AG04449 (cell line): ENCODE measurements at regions not wholly inside any gene's neighbourhood (a gene's known extent, or its start where the extent isn't known, plus 50 kb on each side); places are given as distances from the start of the nearest gene placed in this dataset.

ENCODE experiments used
- CTCF ChIA-PET: fragments of 350-600 bp; formaldehyde crosslinking; extraction: SDS; loops from one replicate; lab custom pipeline; 2021; ENCODE audit warnings: antibody characterized with exemption; lab: Yijun Ruan, JAX
- POLR2A ChIA-PET: fragments of 400-600, 350-600 bp; formaldehyde crosslinking; extraction: SDS; loops from one replicate; lab custom pipeline; 2020; ENCODE audit warnings: antibody characterized with exemption, inconsistent platforms; lab: Yijun Ruan, JAX
- DNase-seq: peaks from one replicate; pipeline ENCODE4 v3.0.0-alpha.2; 2010; ENCODE audit warnings: low read depth, low spot score
- H3K4me3 ChIP-seq: 2 replicates; pipeline ENCODE4 v1.5.1; 2011; ENCODE audit warnings: low read depth, mild to moderate bottlenecking, control low read depth, low read length
- CTCF ChIP-seq: IDR thresholded peaks from one replicate; pipeline ENCODE4 v1.5.1; 2011; ENCODE audit warnings: mild to moderate bottlenecking, moderate library complexity, low read length, control low read depth, inconsistent platforms; ENCODE audit not compliant: insufficient read depth; ENCODE audit errors: missing control alignments

GRCh38 chrX:7389576-7389975 lies 241.6 kb upstream of the PUDP start:
- no peak for TF ChIP-seq CTCF
- no peak for DNase-seq
- ChIA-PET POLR2A (no interaction called here), CTCF (no interaction called here)
- no peak overlapping the region for H3K4me3 ChIP-seq

GRCh38 chrX:7385131-7385530 lies 237.2 kb upstream of the PUDP start:
- TF ChIP-seq CTCF = no peak
- no peak overlapping the region for H3K4me3 ChIP-seq
- no peak for DNase-seq
- POLR2A ChIA-PET = no interaction called here
- CTCF ChIA-PET = no interaction called here

DNA sequence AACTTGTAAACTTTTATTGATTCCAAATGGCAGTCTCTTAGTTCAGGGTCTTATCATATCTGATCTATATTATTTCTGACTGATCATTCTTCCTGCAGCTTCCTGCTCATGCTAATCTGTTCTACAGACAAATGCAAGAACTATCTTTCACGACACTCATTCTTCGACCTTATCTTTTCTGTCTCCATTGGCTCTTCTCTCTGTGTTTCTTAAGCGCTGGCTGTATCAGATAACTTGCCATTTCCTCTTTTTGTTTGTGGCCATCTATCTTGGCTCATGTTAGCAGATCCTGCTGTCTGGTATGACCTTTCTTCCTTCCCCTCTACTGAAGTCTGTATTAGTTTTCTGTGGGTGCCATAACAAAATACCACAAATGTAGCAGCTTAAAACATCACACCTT lies 230.5 kb upstream of the PUDP start:
- no peak for DNase-seq
- no peak overlapping the region for H3K4me3 ChIP-seq
- CTCF ChIA-PET = no interaction called here
- TF ChIP-seq CTCF = no peak
- POLR2A ChIA-PET = no interaction called here

DNA sequence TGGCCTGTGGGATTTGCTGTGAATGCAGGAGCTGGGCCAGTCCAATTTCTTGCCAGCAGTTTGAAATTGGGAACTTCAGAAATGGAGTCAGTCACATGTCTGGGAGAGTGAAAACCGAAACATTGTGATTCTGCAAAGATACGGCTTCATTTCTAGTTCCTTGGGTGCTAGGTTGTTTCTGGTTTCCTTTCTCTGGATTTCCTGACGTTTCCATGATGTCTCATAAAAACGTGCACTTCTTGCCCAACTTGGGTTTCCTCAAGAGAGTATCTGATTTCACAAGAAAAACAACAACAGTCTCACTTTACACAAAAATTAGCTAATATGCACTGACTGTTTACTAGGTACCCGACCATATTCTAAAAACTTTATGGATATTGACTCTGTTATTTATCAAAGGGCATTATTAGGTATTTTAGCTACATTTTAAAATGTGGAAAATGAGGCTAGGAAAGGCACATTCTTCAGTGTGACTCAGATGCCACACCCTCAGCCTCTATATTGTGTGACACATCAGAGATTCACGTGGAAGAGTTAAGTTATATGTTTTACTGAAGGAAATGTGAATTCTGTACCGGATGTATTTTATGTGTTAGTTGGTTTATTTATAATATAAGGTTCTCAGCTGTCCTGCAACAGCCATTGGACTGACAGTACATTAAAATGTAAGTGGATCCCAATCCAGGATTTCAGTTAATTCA lies 225.0 kb upstream of the PUDP start:
- TF ChIP-seq CTCF = no peak
- ChIA-PET POLR2A (no interaction called here), CTCF (no interaction called here)
- no peak for DNase-seq
- no peak overlapping the region for H3K4me3 ChIP-seq

- DNase-seq = no peak
- POLR2A ChIA-PET = no interaction called here
- CTCF ChIA-PET = no interaction called here
- TF ChIP-seq CTCF = no peak
- H3K4me3 ChIP-seq = no peak overlapping the region
These were observed 214.2 kb upstream of the PUDP start for GRCh38 chrX:7362111-7362510.

DNA sequence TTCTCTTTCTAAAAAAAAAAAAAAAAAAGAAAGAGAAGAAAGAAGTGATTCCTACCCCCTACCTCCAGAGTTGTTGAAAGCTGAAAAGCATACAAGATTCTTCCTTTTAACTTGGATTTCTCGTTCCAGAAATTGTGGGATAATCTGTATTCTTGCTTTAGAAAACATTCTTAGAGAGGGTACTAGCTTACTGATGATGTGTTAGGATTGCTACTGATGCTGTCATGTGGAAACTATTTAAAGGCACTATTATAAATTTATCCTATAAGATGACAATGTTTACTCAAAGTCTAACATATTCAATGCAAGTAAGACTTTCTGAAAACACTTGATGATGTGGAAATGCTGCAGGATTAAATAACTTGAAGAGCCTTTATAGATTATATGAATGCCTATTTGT lies 204.0 kb upstream of the PUDP start:
- POLR2A ChIA-PET = no interaction called here
- no peak for DNase-seq
- CTCF ChIA-PET = no interaction called here
- no peak for TF ChIP-seq CTCF
- H3K4me3 ChIP-seq = no peak overlapping the region
